LNCaP clone FGC (cell line): ENCODE measurements at regions not wholly inside any gene's neighbourhood (a gene's known extent, or its start where the extent isn't known, plus 50 kb on each side); places are given as distances from the start of the nearest gene placed in this dataset.

ENCODE experiments used
- DNase-seq: peaks from one replicate; pipeline ENCODE4 v3.0.0-alpha.2; 2011; ENCODE audit warnings: low read depth
- H3K4me3 ChIP-seq: 2 replicates; pipeline ENCODE4 v1.5.1; 2011; ENCODE audit warnings: mild to moderate bottlenecking, low read depth, low read length, control low read depth
- TF ChIP-seq, protein P1 (sequence below): IDR thresholded peaks from 2 replicates; pipeline ENCODE4 v1.5.1; 2012; ENCODE audit warnings: mild to moderate bottlenecking; ENCODE audit not compliant: control insufficient read depth, insufficient read depth; ENCODE audit errors: extremely low read depth

DNA sequence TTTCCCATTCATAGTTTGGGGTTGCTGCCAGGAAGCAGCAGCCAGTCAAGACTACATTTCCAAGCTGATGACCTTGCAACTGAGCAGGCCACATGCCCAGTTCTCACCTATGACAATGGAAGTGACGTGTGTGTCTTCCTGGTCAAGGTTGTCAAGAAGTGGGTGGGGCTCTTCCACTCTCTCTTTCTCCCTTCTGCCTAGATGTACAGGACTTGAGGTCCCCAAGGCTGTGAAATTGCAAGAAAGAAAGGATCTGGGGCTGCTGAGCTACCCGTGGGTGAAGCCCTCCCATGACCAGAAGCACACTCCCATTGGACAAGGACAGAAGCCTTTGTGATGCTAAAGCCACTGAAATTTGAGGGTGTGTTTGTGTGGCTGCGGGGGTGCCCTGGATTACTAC is 175.1 kb downstream of the LINC00237 start:
- TF ChIP-seq, protein P1, sequence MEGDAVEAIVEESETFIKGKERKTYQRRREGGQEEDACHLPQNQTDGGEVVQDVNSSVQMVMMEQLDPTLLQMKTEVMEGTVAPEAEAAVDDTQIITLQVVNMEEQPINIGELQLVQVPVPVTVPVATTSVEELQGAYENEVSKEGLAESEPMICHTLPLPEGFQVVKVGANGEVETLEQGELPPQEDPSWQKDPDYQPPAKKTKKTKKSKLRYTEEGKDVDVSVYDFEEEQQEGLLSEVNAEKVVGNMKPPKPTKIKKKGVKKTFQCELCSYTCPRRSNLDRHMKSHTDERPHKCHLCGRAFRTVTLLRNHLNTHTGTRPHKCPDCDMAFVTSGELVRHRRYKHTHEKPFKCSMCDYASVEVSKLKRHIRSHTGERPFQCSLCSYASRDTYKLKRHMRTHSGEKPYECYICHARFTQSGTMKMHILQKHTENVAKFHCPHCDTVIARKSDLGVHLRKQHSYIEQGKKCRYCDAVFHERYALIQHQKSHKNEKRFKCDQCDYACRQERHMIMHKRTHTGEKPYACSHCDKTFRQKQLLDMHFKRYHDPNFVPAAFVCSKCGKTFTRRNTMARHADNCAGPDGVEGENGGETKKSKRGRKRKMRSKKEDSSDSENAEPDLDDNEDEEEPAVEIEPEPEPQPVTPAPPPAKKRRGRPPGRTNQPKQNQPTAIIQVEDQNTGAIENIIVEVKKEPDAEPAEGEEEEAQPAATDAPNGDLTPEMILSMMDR, result no peak
- no peak overlapping the region for H3K4me3 ChIP-seq
- no peak for DNase-seq

- TF ChIP-seq, protein P1, result no peak
- DNase-seq, result no peak
- no peak overlapping the region for H3K4me3 ChIP-seq
These were observed 175.7 kb downstream of the LINC00237 start for GRCh38 chr20:20930500-20930899.

DNA sequence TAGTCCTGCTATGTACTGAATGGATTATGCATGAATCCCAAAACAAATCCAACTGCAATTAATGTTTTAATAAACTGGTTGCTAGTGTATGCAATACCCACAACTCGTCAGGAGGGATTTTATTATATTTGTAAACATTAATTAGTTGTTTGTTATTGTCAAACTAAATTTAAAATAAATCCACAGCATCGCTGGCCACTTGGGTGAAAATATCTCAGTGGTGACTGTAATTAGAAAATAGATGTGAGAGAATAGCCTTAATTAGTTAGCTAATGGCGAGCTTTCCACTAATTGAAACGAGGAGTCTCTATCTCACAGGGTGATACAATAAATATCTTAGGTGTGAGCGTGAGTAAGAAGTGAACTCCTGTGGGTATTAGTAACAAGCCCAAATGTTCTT is 176.8 kb downstream of the LINC00237 start:
- H3K4me3 ChIP-seq, result no peak overlapping the region
- TF ChIP-seq, protein P1, result no peak
- no peak for DNase-seq

DNA sequence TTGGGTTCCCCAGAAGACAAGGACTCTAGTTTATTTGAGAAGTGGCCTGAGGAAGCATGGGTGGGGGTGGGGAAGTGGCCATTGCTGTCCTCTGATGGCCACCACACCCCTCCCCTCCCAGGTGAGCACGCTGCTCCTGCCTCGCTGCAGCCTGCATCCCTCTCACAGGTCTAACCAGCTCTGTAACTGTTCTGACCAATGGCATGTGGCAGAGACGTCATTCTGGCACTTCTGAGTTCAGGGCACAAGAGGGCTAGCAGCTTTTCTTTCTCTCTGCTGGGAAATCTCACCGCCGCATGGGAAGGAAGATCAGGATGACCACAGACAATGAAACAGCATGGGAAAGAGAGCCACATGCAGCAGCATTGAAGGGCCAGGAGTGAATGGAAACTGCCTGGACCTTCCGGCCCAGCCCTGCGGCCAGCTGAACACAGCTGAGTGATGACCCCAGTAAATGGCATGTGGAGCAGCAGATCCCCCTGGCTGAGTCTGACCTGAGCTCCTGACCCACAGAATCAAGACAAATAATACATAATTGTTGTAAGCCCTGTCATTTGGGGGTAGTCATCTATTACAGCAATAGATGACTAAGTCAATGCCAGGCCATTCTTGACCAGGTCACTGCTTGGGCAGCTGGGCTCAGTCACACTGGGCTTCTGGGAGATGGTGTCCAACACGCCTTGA is 179.8 kb downstream of the LINC00237 start:
- DNase-seq, result no peak
- H3K4me3 ChIP-seq, result no peak overlapping the region
- TF ChIP-seq, protein P1, result no peak

- DNase-seq, result no peak
- TF ChIP-seq, protein P1, result no peak
- no peak overlapping the region for H3K4me3 ChIP-seq
These were observed 185.7 kb downstream of the LINC00237 start for GRCh38 chr20:20920433-20920832.

DNA sequence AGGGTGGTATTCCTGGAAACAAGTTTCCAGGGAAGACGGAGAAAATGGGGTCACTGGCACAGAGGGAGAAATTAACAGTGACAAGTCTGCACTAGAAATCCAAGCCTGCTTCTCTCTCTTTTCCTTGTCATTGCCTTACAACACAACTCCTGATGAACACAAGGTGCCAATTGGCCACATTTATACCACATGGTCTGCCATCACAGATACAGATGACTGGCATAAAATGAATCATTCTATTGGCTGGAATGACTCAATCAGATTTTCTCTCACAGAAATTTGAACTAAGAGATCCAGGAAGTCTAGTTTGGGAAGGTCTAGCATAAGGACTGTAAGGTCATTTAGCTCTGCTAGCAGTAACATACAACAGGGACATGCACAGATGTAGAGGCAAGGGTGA is 190.3 kb downstream of the LINC00237 start:
- no peak for DNase-seq
- no peak overlapping the region for H3K4me3 ChIP-seq
- TF ChIP-seq, protein P1, result no peak

DNA sequence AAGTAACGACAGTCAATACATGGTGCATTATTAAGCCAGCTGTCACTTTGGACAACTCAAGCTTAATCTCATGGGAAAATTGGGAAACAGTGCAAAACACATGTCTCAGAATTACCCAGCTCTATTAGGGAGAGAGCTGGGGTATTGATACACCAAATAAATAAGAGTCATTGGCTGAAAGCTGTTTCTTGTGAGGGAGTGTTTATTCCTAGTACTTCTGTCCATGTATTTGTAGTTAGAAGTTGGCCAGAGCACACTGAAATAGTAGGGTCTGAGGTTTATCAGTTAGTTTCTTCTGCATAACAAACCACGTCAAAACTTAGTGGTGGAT is 192.0 kb upstream of the RALGAPA2 start:
- TF ChIP-seq, protein P1, result no peak
- no peak overlapping the region for H3K4me3 ChIP-seq
- no peak for DNase-seq
